ENCODE measurements at regions not wholly inside any gene's neighbourhood (a gene's known extent, or its start where the extent isn't known, plus 50 kb on each side); places are given as distances from the start of the nearest gene placed in this dataset.

DNA sequence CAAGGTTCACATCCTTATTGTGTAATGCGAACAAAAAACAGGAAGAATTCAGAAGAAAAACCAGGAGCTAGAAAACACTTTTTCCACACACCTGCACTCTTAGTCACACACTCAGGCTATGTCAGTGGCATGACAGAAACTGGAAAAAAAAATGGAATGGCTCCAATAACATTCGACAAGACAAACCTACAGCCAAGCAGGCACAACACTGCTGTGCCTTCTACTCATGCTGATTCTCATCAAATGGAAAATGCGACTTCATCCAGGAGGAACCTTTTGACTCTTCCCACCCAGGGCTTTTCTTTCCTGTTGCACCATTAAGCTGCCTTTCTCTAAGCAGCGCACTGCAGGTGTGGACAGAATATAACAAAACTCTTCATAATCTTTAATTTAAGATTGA, 163.2 kb upstream of the BTBD3 start:
- Mint-ChIP-seq H3K27me3 (ENCODE audit: low read depth) (no peaks in the 10 kb centered on the region), H3K36me3 (ENCODE audit: low read depth) (peaks cover 7% of the 10 kb centered on the region), H3K4me3 (no peak overlapping the region), H3K27ac (ENCODE audit: unreplicated experiment) (peak overlapping the region; percentile 45), H3K4me1 (peaks cover 15% of the 10 kb centered on the region), H3K9me3 (peaks cover 10% of the 10 kb centered on the region)
- DNase-seq (ENCODE audit: low read depth, low spot score) = no peak
- TF ChIP-seq, protein P1, sequence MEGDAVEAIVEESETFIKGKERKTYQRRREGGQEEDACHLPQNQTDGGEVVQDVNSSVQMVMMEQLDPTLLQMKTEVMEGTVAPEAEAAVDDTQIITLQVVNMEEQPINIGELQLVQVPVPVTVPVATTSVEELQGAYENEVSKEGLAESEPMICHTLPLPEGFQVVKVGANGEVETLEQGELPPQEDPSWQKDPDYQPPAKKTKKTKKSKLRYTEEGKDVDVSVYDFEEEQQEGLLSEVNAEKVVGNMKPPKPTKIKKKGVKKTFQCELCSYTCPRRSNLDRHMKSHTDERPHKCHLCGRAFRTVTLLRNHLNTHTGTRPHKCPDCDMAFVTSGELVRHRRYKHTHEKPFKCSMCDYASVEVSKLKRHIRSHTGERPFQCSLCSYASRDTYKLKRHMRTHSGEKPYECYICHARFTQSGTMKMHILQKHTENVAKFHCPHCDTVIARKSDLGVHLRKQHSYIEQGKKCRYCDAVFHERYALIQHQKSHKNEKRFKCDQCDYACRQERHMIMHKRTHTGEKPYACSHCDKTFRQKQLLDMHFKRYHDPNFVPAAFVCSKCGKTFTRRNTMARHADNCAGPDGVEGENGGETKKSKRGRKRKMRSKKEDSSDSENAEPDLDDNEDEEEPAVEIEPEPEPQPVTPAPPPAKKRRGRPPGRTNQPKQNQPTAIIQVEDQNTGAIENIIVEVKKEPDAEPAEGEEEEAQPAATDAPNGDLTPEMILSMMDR (conservative IDR thresholded peaks at IDR 0.05) = no peak

- H3K4me1 Mint-ChIP-seq = peaks cover 15% of the 10 kb centered on the region
Observed at GRCh38 chr20:11755071-11755841, 162.4 kb upstream of the BTBD3 start.

DNA sequence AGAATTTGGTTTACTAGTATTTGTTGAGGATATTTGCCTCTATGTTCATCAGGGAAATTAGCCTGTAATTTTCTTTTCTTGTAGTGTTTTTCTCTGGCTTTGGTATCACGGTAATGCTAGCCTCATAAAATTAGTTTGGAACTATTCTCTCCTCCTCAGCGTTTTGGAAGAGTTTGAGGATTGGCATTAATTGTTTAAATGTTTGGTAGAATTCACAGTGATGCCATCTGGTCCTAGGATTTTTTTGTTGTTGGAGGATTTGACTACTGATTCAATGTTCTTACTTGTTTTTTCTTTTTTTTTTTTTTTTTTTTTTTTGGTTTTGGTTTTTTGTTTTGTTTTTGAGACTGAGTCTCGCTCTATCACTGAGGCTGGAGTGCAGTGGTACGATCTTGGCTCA, 156.2 kb upstream of the BTBD3 start:
- Mint-ChIP-seq H3K36me3 (ENCODE audit: low read depth) (peaks cover 9% of the 10 kb centered on the region), H3K4me3 (no peak overlapping the region), H3K27ac (ENCODE audit: unreplicated experiment) (no peak overlapping the region), H3K4me1 (peaks cover 5% of the 10 kb centered on the region), H3K27me3 (ENCODE audit: low read depth) (no peaks in the 10 kb centered on the region), H3K9me3 (peaks cover 14% of the 10 kb centered on the region)
- DNase-seq (ENCODE audit: low read depth, low spot score) = no peak
- TF ChIP-seq, protein P1 (conservative IDR thresholded peaks at IDR 0.05) = no peak

More at GRCh38 chr20:11755071-11755841, 162.4 kb upstream of the BTBD3 start:
- H3K27ac Mint-ChIP-seq (ENCODE audit: unreplicated experiment) = peak overlapping the region; percentile 45
- no peak for DNase-seq (ENCODE audit: low read depth, low spot score)
- peaks cover 10% of the 10 kb centered on the region for H3K9me3 Mint-ChIP-seq
- TF ChIP-seq, protein P1 (conservative IDR thresholded peaks at IDR 0.05) = no peak
- H3K27me3 Mint-ChIP-seq (ENCODE audit: low read depth) = no peaks in the 10 kb centered on the region
- no peak overlapping the region for H3K4me3 Mint-ChIP-seq
- H3K36me3 Mint-ChIP-seq (ENCODE audit: low read depth) = peaks cover 7% of the 10 kb centered on the region

DNA sequence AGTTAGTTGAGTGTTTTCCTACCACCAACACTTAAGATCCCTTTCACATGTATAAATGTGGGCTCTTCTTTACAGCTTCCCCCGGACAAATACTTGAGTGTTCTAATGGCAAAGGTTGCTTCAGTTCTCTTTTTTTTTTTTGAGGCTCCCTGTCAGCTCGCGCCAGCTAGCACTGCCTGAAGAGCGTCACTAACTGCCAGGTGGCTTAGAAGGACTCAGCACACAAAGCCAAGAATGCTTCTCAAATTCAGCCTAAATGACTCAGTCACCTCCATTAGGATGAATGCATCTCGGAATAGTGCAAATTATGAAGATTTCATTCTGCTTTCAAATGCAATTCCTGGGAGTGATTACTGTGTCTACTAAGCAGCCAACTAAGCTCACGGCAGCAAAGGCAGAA, 150.7 kb upstream of the BTBD3 start:
- Mint-ChIP-seq H3K27ac (ENCODE audit: unreplicated experiment) (peak overlapping the region; percentile 72), H3K9me3 (peaks cover 10% of the 10 kb centered on the region), H3K4me3 (no peak overlapping the region), H3K4me1 (peaks cover 49% of the 10 kb centered on the region), H3K27me3 (ENCODE audit: low read depth) (no peaks in the 10 kb centered on the region), H3K36me3 (ENCODE audit: low read depth) (peaks cover 3% of the 10 kb centered on the region)
- TF ChIP-seq, protein P1 (conservative IDR thresholded peaks at IDR 0.05) = no peak
- DNase-seq (ENCODE audit: low read depth, low spot score) = no peak

GRCh38 chr20:11769825-11770224, 147.9 kb upstream of the BTBD3 start:
- TF ChIP-seq, protein P1 (conservative IDR thresholded peaks at IDR 0.05) = no peak
- Mint-ChIP-seq H3K9me3 (peaks cover 14% of the 10 kb centered on the region), H3K27me3 (ENCODE audit: low read depth) (no peaks in the 10 kb centered on the region), H3K4me1 (peaks cover 60% of the 10 kb centered on the region), H3K36me3 (ENCODE audit: low read depth) (peaks cover 6% of the 10 kb centered on the region), H3K4me3 (no peak overlapping the region), H3K27ac (ENCODE audit: unreplicated experiment) (peak overlapping the region; percentile 23)
- no peak for DNase-seq (ENCODE audit: low read depth, low spot score)

Measured in neural crest cell (in vitro differentiated cells).